PC-9 (cell line): ENCODE measurements at regions not wholly inside any gene's neighbourhood (a gene's known extent, or its start where the extent isn't known, plus 50 kb on each side); places are given as distances from the start of the nearest gene placed in this dataset.

Source experiments
- BruUV-seq: library from RNA; stranded (reverse); fragments of 400-500 nt; replicated peaks from 2 replicates; lab custom pipeline; 2021; lab: Mats Ljungman, UMichigan
- CTCF ChIA-PET: fragments of 300-600 bp; sonication (Branson Sonifier 250); formaldehyde crosslinking; loops from one replicate; lab custom pipeline; 2022; ENCODE audit warnings: antibody characterized with exemption; lab: Charles Lee
- POLR2A ChIA-PET: fragments of 300-600 bp; sonication (Branson Sonifier 250); formaldehyde crosslinking; loops from one replicate; lab custom pipeline; 2022; ENCODE audit warnings: antibody characterized with exemption; ENCODE audit not compliant: unreplicated experiment; lab: Charles Lee
- DNase-seq, 2 experiments: peaks; one replicate each; pipeline versions ENCODE4 v3.0.0 to v3.0.0-alpha.2; 2015 to 2022; ENCODE audit warnings: mixed read lengths in 1 of 2
- H2AFZ ChIP-seq: fragments of 200-600 bp; sonication (generic); 2 replicates; pipeline ENCODE4 v1.8.1; 2017; ENCODE audit warnings: antibody characterized with exemption
- H3F3A ChIP-seq: fragments of 200-600 bp; sonication (generic); 2 replicates; pipeline ENCODE4 v1.8.1; 2017; ENCODE audit warnings: antibody characterized with exemption, mild to moderate bottlenecking, low read depth; ENCODE audit not compliant: insufficient read depth
- H3K27ac ChIP-seq: fragments of 200-600 bp; sonication (generic); 2 replicates; pipeline ENCODE4 v1.6.1; 2016; ENCODE audit warnings: mixed run types
- H3K27me3 ChIP-seq: fragments of 200-600 bp; sonication (generic); 2 replicates; pipeline ENCODE4 v1.6.1; 2016; ENCODE audit warnings: low read depth, mixed run types; ENCODE audit not compliant: insufficient read depth
- H3K36me3 ChIP-seq: fragments of 200-600 bp; sonication (generic); 2 replicates; pipeline ENCODE4 v1.6.1; 2016; ENCODE audit warnings: low read depth, mixed run types
- H3K4me1 ChIP-seq: fragments of 200-600 bp; sonication (generic); replicated peaks from 2 replicates; pipeline ENCODE4 v1.6.1; 2016; ENCODE audit warnings: mixed run types; ENCODE audit not compliant: insufficient read depth
- H3K4me2 ChIP-seq: fragments of 200-600 bp; sonication (generic); 2 replicates; pipeline ENCODE4 v1.6.1; 2017; ENCODE audit warnings: mixed run types
- H3K4me3 ChIP-seq: fragments of 200-600 bp; sonication (generic); 2 replicates; pipeline ENCODE4 v1.6.1; 2016; ENCODE audit warnings: mixed run types
- H3K79me2 ChIP-seq: fragments of 200-600 bp; sonication (generic); 2 replicates; pipeline ENCODE4 v1.6.1; 2017; ENCODE audit warnings: low read depth, mixed run types
- H3K9me2 ChIP-seq: fragments of 200-600 bp; sonication (generic); 2 replicates; pipeline ENCODE4 v1.8.1; 2017; ENCODE audit warnings: mild to moderate bottlenecking; ENCODE audit not compliant: insufficient read depth
- H3K9me3 ChIP-seq: fragments of 200-600 bp; sonication (generic); 2 replicates; pipeline ENCODE4 v1.8.1; 2016; ENCODE audit warnings: low read depth; ENCODE audit not compliant: insufficient read depth
- H4K20me1 ChIP-seq: fragments of 200-600 bp; sonication (generic); 2 replicates; pipeline ENCODE4 v1.8.1; 2017; ENCODE audit not compliant: insufficient read depth
- EZH2 ChIP-seq: fragments of 200-600 bp; sonication (generic); IDR thresholded peaks from 2 replicates; pipeline ENCODE4 v1.8.0; 2017; ENCODE audit warnings: antibody characterized with exemption, low read depth
- intact Hi-C: fragments of 100-400 bp; cut with micrococcal nuclease; formaldehyde crosslinking; loops from one replicate; pipeline ENCODE4 v1.10.0; 2022; ENCODE audit not compliant: unreplicated experiment
- TF ChIP-seq, protein P1 (sequence below): fragments of 200-600 bp; sonication (generic); conservative IDR thresholded peaks from 2 replicates; pipeline ENCODE4 v1.6.1; 2017; ENCODE audit warnings: mixed run types, antibody characterized with exemption, mild to moderate bottlenecking, moderate library complexity

DNA sequence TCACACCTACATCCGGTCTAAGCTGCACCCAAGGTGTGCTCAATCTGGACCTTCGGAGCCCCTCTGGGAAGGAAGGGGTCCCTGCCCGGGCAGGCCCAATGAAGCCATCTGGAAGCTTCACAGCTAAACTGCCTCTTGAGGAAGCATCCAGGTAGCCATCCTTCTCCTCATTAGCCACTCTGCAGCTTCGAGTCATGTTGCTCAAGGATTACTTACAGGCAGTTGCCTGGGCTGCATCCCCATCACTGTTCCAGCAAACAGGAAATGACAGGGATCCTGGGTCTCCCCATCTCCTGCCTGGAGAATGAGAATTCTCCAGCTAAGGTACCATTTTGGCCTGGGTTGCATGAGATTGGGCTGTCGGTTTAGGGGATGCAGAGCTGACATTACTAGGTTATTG, 91.7 kb downstream of the ERMARD start:
- Histone ChIP-seq H2AFZ (no peak overlapping the region), H3K9me3 (no peaks in the 10 kb centered on the region), H3K4me2 (no peak overlapping the region), H3K4me3 (no peak overlapping the region), H4K20me1 (no peaks in the 10 kb centered on the region), H3K9me2 (no peaks in the 10 kb centered on the region), H3K79me2 (no peaks in the 10 kb centered on the region), H3K27ac (no peak overlapping the region), H3F3A (no peaks in the 10 kb centered on the region), H3K27me3 (peaks cover 85% of the 10 kb centered on the region), H3K36me3 (no peaks in the 10 kb centered on the region), H3K4me1 (no peaks in the 10 kb centered on the region)
- no TSS peak for BruUV-seq
- intact Hi-C loops = no loop called here
- DNase-seq = no peak
- ChIA-PET CTCF (no interaction called here), POLR2A (no interaction called here)
- TF ChIP-seq, protein P1, sequence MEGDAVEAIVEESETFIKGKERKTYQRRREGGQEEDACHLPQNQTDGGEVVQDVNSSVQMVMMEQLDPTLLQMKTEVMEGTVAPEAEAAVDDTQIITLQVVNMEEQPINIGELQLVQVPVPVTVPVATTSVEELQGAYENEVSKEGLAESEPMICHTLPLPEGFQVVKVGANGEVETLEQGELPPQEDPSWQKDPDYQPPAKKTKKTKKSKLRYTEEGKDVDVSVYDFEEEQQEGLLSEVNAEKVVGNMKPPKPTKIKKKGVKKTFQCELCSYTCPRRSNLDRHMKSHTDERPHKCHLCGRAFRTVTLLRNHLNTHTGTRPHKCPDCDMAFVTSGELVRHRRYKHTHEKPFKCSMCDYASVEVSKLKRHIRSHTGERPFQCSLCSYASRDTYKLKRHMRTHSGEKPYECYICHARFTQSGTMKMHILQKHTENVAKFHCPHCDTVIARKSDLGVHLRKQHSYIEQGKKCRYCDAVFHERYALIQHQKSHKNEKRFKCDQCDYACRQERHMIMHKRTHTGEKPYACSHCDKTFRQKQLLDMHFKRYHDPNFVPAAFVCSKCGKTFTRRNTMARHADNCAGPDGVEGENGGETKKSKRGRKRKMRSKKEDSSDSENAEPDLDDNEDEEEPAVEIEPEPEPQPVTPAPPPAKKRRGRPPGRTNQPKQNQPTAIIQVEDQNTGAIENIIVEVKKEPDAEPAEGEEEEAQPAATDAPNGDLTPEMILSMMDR = no peak
- no peak for TF ChIP-seq EZH2

DNA sequence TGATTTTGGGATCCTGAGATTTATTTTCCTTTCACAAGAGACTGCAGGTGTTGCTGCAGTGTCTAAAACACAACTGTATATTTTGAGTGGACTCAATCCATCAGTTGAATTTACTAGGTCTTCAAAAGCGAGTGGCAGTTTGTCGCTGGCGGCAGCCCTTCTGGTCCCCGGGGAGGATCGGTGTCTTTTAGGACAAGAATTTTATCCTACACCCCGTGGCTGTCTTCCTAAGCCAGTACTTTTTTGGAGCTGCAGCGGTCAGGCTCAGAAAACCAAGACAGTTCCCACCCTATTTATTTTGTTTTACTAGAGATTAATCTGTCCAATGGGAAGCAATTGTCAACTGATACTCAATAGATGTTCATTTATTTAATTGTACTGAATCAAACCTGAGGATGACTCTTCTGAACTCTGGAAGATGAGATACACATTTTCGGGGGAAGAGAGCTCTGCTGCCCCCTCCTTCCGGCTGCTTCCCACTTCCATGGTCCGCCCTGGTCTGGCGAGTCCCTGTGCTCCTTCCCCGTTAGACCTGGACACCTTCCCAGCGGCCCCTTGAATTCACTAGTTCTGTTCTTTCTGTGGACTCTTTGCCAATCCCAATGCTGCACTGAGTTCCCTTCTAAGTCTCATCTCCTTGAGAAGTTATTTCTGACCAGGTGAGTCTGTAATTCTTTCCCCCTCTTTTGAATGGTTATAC, 90.6 kb downstream of the ERMARD start:
- no peaks in the 10 kb centered on the region for H3K36me3 ChIP-seq
- H3K27me3 ChIP-seq = peaks cover 85% of the 10 kb centered on the region
- no peak overlapping the region for H3K4me2 ChIP-seq
- ChIA-PET CTCF (no interaction called here), POLR2A (no interaction called here)
- H3F3A ChIP-seq = no peaks in the 10 kb centered on the region
- intact Hi-C loops = no loop called here
- no peaks in the 10 kb centered on the region for H3K4me1 ChIP-seq
- BruUV-seq = no TSS peak
- no peaks in the 10 kb centered on the region for H3K9me2 ChIP-seq
- H3K79me2 ChIP-seq = no peaks in the 10 kb centered on the region
- no peak overlapping the region for H3K27ac ChIP-seq
- no peak for DNase-seq
- H4K20me1 ChIP-seq = no peaks in the 10 kb centered on the region
- TF ChIP-seq EZH2 = no peak
- TF ChIP-seq, protein P1 = no peak
- no peak overlapping the region for H3K4me3 ChIP-seq
- H3K9me3 ChIP-seq = no peaks in the 10 kb centered on the region
- H2AFZ ChIP-seq = no peak overlapping the region

DNA sequence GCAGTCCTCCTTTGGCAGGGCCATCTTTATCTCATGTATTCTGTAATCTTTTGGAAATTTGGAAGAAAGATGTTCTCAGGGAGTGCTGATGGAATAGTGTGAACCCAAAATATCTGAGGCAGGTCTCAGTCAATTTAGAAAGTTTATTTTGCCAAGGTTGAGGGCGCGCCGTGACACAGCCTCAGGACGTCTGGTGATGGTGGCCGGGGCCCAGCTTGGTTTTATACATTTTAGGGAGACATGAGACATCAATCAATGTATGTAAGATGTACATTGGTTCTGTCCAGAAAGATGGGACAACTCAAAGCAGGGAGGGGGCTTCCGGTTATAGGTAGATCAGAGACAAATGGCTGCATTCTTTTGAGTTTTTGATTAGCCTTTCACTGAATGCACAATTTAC, 89.8 kb downstream of the ERMARD start:
- TF ChIP-seq, protein P1 = no peak
- TF ChIP-seq EZH2 = no peak
- H3K79me2 ChIP-seq = no peaks in the 10 kb centered on the region
- H3K4me1 ChIP-seq = no peaks in the 10 kb centered on the region
- no peaks in the 10 kb centered on the region for H3K9me2 ChIP-seq
- H4K20me1 ChIP-seq = no peaks in the 10 kb centered on the region
- H3K27me3 ChIP-seq = peaks cover 85% of the 10 kb centered on the region
- BruUV-seq = no TSS peak
- intact Hi-C loops = no loop called here
- H2AFZ ChIP-seq = no peak overlapping the region
- no peak for DNase-seq
- ChIA-PET CTCF (no interaction called here), POLR2A (no interaction called here)
- no peaks in the 10 kb centered on the region for H3F3A ChIP-seq
- no peaks in the 10 kb centered on the region for H3K36me3 ChIP-seq
- no peaks in the 10 kb centered on the region for H3K9me3 ChIP-seq
- no peak overlapping the region for H3K4me2 ChIP-seq
- H3K27ac ChIP-seq = no peak overlapping the region
- H3K4me3 ChIP-seq = no peak overlapping the region
